Left kidney (tissue), 1 donor: ENCODE measurements at regions not wholly inside any gene's neighbourhood (a gene's known extent, or its start where the extent isn't known, plus 50 kb on each side); places are given as distances from the start of the nearest gene placed in this dataset.
"Not testable (repeated sequence)": the region's sequence is repeated elsewhere in the genome, so short reads cannot be mapped to it uniquely, and the experiment has no call there.

Source experiments
- DNase-seq: peaks from one replicate; pipeline ENCODE4 v3.0.0-alpha.2; 2013

- no peak for DNase-seq
Observed at GRCh38 chrX:124717537-124717936, 371.2 kb downstream of the SH2D1A start.

- DNase-seq, result no peak
Observed at GRCh38 chrX:124719060-124719459, 372.7 kb downstream of the SH2D1A start.

DNA sequence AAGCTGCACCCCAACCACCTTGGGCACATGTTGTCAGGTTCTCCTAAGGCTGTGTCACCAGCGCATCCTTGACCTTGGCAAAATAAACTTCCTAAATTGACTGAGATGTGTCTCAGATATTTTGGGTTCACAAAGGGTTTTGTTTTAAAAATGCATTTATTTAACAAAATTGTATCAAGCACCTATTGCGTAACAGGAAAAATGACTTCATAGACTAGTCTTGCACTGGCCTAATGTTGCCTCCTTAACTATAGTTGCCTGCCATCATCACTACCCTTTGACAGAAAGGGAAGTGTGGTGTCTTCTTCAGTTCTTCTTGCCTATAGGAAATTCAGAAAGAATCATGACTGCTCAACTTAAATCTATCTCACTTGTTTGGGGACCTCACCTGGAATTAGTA lies 374.2 kb downstream of the SH2D1A start:
- DNase-seq, result no peak

DNA sequence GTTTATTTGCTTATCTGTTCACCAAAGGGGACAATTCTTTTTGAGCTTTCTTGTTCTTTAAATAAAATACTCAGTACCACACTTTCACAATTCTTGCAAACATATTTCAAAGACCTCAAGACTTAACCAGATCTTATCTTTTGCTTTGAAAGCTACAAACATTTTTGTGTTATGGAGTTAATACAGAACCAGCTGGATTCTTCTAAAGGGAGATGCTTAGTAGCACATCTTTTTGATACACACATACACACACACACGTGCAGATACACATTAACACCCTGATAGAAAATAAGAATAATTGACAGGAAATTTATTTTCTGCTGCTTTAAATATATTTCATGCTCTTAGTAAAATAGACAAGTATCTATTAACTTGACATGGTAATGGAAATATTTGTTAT lies 379.1 kb downstream of the SH2D1A start:
- no peak for DNase-seq

DNA sequence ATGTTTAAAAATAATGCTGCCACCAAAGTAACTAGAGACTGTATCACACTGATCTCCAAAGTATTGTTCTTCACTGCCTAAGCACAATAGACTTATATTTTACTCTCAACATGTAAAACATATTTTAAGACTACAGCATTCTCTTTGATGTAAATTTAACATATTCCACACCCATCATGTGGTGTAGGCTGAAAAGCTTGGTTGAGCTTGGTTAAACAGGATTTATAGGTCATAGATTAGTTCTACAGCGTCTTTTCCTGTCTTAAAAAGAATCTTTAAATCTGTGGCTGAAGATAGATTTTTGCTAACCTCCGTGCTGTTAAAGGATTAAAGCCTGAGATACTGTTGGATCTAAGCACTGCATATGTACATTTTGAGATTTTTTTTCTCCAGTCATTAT lies 379.9 kb downstream of the SH2D1A start:
- DNase-seq, result no peak

GRCh38 chrX:124726881-124727280 lies 380.5 kb downstream of the SH2D1A start:
- no peak for DNase-seq

- no peak for DNase-seq
Observed at GRCh38 chrX:124736553-124737270, 390.3 kb downstream of the SH2D1A start.

- no peak for DNase-seq
Observed at GRCh38 chrX:124737771-124738170, 391.4 kb downstream of the SH2D1A start.

DNA sequence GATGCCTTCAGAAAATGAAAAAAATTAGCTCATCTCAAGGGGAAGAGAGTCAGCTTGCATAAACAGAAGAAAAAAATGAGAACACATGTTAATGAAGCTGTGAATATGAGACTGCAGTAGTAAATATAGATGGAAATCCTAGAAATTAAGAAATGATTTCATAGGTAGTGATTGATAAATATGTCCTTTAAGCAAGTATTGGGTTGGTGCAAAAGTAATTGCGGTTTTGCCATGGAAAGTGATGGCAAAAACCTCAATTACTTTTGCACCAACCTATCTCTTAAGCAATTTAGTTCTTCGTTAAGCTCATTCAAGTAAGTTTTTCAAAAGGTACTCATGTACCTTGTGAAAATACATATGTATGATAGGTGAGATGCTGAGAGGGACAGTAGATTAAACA lies 400.9 kb downstream of the SH2D1A start:
- DNase-seq, result no peak

- no peak for DNase-seq
Observed at GRCh38 chrX:124764354-124764753, 418.0 kb downstream of the SH2D1A start.

GRCh38 chrX:124769166-124769565 lies 422.8 kb downstream of the SH2D1A start:
- no peak for DNase-seq

DNA sequence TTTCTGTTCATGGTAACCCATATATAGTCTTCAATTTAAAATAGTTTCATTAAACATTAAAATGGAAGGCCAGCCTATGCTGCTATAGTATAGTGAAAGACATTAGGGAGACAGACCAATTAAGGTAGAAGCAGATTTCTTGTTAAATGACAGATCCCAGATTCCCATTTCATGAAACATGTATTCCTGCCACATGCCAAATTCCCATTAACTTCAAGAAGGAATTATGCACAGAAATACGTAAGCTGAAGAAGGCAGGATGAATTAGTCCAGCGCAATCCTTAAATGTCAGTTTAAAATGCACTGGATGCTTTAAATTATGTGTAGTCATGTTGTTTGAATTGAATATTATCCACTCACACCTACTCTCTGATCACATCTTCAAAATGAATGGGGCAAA lies 424.9 kb downstream of the SH2D1A start:
- DNase-seq, result no peak

DNA sequence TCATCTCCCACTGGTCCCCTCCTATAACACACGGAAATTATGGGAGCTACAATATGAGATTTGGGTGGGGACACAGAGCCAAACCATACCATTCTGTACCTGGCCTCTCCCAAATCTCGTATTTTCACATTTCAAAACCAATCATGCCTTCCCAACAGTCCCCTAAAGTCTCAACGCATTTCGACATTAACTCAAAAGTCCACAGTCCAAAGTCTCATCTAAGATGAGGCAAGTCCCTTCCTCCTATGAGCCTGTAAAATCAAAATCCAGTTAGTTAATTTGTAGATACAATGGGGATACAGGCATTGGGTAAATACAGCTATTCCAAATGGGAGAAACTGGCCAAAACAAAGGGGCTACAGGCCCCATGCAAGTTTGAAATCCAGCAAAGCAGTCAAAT lies 441.9 kb downstream of the SH2D1A start:
- not testable (repeated sequence) for DNase-seq

DNA sequence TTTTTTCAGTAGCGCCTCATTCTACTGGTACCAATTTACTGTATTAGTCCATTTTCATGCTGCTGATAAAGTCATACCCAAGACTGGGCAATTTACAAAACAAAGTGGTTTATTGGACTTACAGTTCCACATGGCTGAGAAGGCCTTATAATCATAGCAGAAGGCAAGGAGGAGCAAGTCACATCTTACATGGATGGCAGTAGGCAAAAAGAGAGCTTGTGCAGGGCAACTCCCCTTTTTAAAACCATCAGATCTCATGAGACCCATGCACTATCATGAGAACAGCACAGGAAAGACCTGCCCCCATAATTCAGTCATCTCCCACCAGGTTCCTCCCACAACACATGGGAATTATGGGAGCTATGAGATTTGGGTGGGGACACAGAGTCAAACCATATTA lies 443.5 kb downstream of the SH2D1A start:
- not testable (repeated sequence) for DNase-seq

- DNase-seq, result no peak
Observed at GRCh38 chrX:124791492-124792095, 445.2 kb downstream of the SH2D1A start.

GRCh38 chrX:124796989-124797388 lies 450.6 kb downstream of the SH2D1A start:
- DNase-seq, result no peak

- no peak for DNase-seq
Observed at GRCh38 chrX:124804962-124805361, 458.6 kb downstream of the SH2D1A start.

GRCh38 chrX:124805486-124805885 lies 459.1 kb downstream of the SH2D1A start:
- DNase-seq, result no peak

GRCh38 chrX:124814106-124814505 lies 467.7 kb downstream of the SH2D1A start:
- DNase-seq, result no peak

DNA sequence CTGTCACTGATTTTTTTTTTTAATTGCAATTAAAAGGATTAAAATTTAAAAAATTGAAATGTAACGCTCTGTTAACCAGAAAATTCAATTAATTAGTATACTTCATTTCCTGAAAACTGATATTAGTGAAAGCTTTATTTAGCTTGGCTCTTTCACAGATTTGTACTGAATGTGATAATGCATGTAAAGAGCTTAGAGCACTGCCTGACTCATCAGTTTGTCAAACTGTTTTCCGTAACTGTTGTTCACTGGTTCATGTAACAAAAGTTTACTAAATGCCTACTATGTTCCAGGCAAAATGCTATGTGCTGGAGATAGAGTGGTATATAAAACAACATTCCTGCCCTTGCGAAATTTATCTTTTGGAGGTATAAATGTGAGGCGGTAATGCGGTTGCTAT lies 471.7 kb downstream of the SH2D1A start:
- no peak for DNase-seq

- no peak for DNase-seq
Observed at GRCh38 chrX:124818764-124819163, 472.4 kb downstream of the SH2D1A start.

- no peak for DNase-seq
Observed at GRCh38 chrX:124820738-124821137, 474.4 kb downstream of the SH2D1A start.

DNA sequence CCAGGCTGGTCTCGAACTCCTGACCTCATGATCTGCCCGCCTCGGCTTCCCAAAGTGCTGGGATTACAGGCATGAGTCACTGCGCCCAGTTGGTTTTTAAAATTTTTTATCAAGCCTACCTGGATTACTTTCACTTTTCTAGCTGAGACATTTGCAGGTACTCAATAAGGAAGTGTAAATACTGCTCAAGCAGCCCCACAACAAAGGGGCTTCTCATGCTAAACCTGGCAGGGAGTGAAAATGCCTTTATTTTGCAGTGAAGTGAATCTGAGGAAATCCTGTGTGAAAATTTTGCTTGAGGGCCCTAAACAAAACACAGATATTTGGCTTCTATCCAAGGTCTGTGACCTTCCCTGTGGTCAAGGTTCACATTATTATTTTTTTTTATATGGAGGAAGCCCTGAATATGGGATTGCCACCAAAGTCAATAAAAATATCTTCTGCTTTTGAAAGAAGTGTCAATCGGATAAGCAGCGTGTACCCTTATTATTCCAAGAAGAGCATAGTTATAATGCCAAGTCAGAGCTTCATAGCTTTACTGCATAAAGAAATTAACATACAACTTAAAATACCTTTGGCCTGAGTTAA lies 481.0 kb downstream of the SH2D1A start:
- no peak for DNase-seq

- no peak for DNase-seq
Observed at GRCh38 chrX:124829930-124830329, 483.6 kb downstream of the SH2D1A start.
